GM23338 (cell line): ENCODE measurements at regions not wholly inside any gene's neighbourhood (a gene's known extent, or its start where the extent isn't known, plus 50 kb on each side); places are given as distances from the start of the nearest gene placed in this dataset.

Experiments
- ATAC-seq: fragments of 200-7000 bp; cut with Tn5 transposase; 3 replicates; pipeline ENCODE4 v1.9.1; 2020
- DNase-seq: peaks from one replicate; pipeline ENCODE4 v3.0.0-alpha.2; 2015; ENCODE audit warnings: low spot score
- H2AFZ ChIP-seq: fragments of 200-600 bp; sonication (generic); 2 replicates; pipeline ENCODE4 v1.8.0; 2016; ENCODE audit warnings: antibody characterized with exemption, mild to moderate bottlenecking, moderate library complexity
- H3F3A ChIP-seq: fragments of 200-600 bp; sonication (generic); replicated peaks from 2 replicates; pipeline ENCODE4 v1.8.0; 2017; ENCODE audit warnings: antibody characterized with exemption, mixed run types, low read depth
- H3K27ac ChIP-seq: fragments of 200-600 bp; sonication (generic); 2 replicates; pipeline ENCODE4 v1.6.1; 2016; ENCODE audit warnings: low read depth
- H3K27me3 ChIP-seq: fragments of 200-600 bp; sonication (generic); 2 replicates; pipeline ENCODE4 v1.8.0; 2016; ENCODE audit warnings: mild to moderate bottlenecking, mixed run types, moderate library complexity; ENCODE audit not compliant: insufficient read depth
- H3K36me3 ChIP-seq: fragments of 200-600 bp; sonication (generic); 2 replicates; pipeline ENCODE4 v1.8.0; 2016; ENCODE audit warnings: mild to moderate bottlenecking; ENCODE audit not compliant: insufficient read depth
- H3K4me1 ChIP-seq: fragments of 200-600 bp; sonication (generic); 2 replicates; pipeline ENCODE4 v1.8.0; 2016; ENCODE audit warnings: mild to moderate bottlenecking, moderate library complexity; ENCODE audit not compliant: insufficient read depth
- H3K4me2 ChIP-seq: fragments of 200-600 bp; sonication (generic); 2 replicates; pipeline ENCODE4 v1.7.1; 2017; ENCODE audit warnings: mixed run types
- H3K4me3 ChIP-seq: fragments of 200-600 bp; sonication (generic); 2 replicates; pipeline ENCODE4 v1.6.1; 2016; ENCODE audit warnings: mixed run types
- H3K79me2 ChIP-seq: fragments of 200-600 bp; sonication (generic); replicated peaks from 2 replicates; pipeline ENCODE4 v1.8.0; 2017; ENCODE audit warnings: mild to moderate bottlenecking; ENCODE audit not compliant: insufficient read depth
- H3K9me2 ChIP-seq: fragments of 200-600 bp; sonication (generic); 2 replicates; pipeline ENCODE4 v1.8.0; 2017; ENCODE audit not compliant: insufficient read depth
- H4K20me1 ChIP-seq: fragments of 200-600 bp; sonication (generic); replicated peaks from 2 replicates; pipeline ENCODE4 v1.8.0; 2017; ENCODE audit warnings: mild to moderate bottlenecking; ENCODE audit not compliant: insufficient read depth
- H3K27ac Mint-ChIP-seq: 2 replicates; pipeline ENCODE4 v1.8.0; 2020; ENCODE audit warnings: inconsistent platforms, mild to moderate bottlenecking, moderate library complexity, mixed read lengths
- H3K27me3 Mint-ChIP-seq: 3 replicates; pipeline ENCODE4 v1.8.0; 2022; ENCODE audit warnings: low read depth, mild to moderate bottlenecking, moderate library complexity, mixed read lengths, inconsistent platforms; ENCODE audit not compliant: insufficient read depth, poor library complexity
- H3K36me3 Mint-ChIP-seq: 3 replicates; pipeline ENCODE4 v1.8.0; 2021; ENCODE audit warnings: low read depth, mild to moderate bottlenecking, inconsistent platforms, moderate library complexity, mixed read lengths
- H3K4me1 Mint-ChIP-seq: 3 replicates; pipeline ENCODE4 v1.8.0; 2020; ENCODE audit warnings: mild to moderate bottlenecking, inconsistent platforms, mixed read lengths
- H3K4me3 Mint-ChIP-seq: 3 replicates; pipeline ENCODE4 v1.8.0; 2021; ENCODE audit warnings: moderate library complexity, mild to moderate bottlenecking, inconsistent platforms, mixed read lengths
- H3K9me3 Mint-ChIP-seq: 3 replicates; pipeline ENCODE4 v1.8.0; 2020; ENCODE audit warnings: moderate library complexity, mild to moderate bottlenecking, inconsistent platforms, mixed read lengths
- CREB1 ChIP-seq: fragments of 250-450 bp; sonication (Bioruptor Pico); IDR thresholded peaks from 2 replicates; pipeline ENCODE4 v1.5.0; 2020; ENCODE audit warnings: low read depth, mild to moderate bottlenecking, moderate library complexity
- EZH2 ChIP-seq: fragments of 200-600 bp; sonication (generic); IDR thresholded peaks from one replicate; pipeline ENCODE4 v1.8.0; 2017; ENCODE audit warnings: antibody characterized with exemption, mild to moderate bottlenecking, low read depth; ENCODE audit not compliant: unreplicated experiment
- NANOG ChIP-seq: IDR thresholded peaks from 2 replicates; pipeline ENCODE4 v1.6.1; 2016; ENCODE audit warnings: antibody characterized with exemption, borderline replicate concordance
- POLR2AphosphoS5 ChIP-seq: IDR thresholded peaks from 2 replicates; pipeline ENCODE4 v1.6.1; 2016; ENCODE audit warnings: antibody characterized with exemption, low read depth
- ZNF114 ChIP-seq: fragments of 250-450 bp; sonication (Bioruptor Pico); IDR thresholded peaks from 2 replicates; pipeline ENCODE4 v1.5.0; 2020; ENCODE audit warnings: mild to moderate bottlenecking, moderate library complexity
- TF ChIP-seq, protein P1 (sequence below), 2 experiments: fragments of 200-600 bp in 1 of 2; sonication (generic) in 1 of 2; conservative IDR thresholded peaks; 2 replicates each; pipeline versions ENCODE4 v1.5.1 to v1.6.1; 2016 to 2017; ENCODE audit warnings: antibody characterized with exemption in 2 of 2, low read depth in 2 of 2, mild to moderate bottlenecking in 2 of 2, moderate library complexity in 1 of 2
- TF ChIP-seq, protein P2 (sequence below): fragments of 250-450 bp; sonication (Bioruptor Pico); IDR thresholded peaks from 2 replicates; pipeline ENCODE4 v1.5.0; 2020; ENCODE audit warnings: mild to moderate bottlenecking, moderate library complexity
- TF ChIP-seq, protein P3 (sequence below): IDR thresholded peaks from 2 replicates; pipeline ENCODE4 v1.6.1; 2016; ENCODE audit warnings: antibody characterized with exemption
- TF ChIP-seq, protein P4 (sequence below): IDR thresholded peaks from one replicate; pipeline ENCODE4 v1.6.1; 2018; ENCODE audit warnings: antibody characterized with exemption; ENCODE audit not compliant: unreplicated experiment

DNA sequence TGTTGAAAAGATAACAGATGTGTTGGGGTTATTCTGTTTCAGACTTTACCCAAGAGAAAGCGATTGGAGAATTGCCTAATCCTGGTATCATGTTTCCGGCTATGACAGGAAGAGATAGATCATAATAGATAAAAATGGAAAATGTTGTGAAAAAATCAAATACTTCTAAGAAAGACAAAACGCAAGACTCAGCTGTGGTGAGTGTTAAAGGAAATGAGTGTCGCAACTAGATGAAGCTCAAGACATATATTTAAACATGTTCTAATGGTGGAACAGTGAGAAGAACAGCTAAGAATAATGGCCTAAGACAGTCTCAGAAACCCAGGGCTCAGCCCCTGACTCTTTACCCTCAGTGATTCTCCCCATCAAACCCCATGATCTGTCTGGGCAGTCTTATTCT, 426.7 kb upstream of the RUNX1 start:
- DNase-seq (no peak), ATAC-seq (no peak)
- no peaks in the 10 kb centered on the region for H3F3A ChIP-seq
- H4K20me1 ChIP-seq = no peaks in the 10 kb centered on the region
- peaks cover 41% of the 10 kb centered on the region for H3K4me1 Mint-ChIP-seq
- peaks cover 26% of the 10 kb centered on the region for H3K4me1 ChIP-seq
- H3K9me2 ChIP-seq = no peaks in the 10 kb centered on the region
- no peak overlapping the region for H2AFZ ChIP-seq
- H3K79me2 ChIP-seq = no peaks in the 10 kb centered on the region
- no peak for TF ChIP-seq POLR2AphosphoS5
- no peak for TF ChIP-seq EZH2
- TF ChIP-seq NANOG = no peak
- TF ChIP-seq, protein P1, sequence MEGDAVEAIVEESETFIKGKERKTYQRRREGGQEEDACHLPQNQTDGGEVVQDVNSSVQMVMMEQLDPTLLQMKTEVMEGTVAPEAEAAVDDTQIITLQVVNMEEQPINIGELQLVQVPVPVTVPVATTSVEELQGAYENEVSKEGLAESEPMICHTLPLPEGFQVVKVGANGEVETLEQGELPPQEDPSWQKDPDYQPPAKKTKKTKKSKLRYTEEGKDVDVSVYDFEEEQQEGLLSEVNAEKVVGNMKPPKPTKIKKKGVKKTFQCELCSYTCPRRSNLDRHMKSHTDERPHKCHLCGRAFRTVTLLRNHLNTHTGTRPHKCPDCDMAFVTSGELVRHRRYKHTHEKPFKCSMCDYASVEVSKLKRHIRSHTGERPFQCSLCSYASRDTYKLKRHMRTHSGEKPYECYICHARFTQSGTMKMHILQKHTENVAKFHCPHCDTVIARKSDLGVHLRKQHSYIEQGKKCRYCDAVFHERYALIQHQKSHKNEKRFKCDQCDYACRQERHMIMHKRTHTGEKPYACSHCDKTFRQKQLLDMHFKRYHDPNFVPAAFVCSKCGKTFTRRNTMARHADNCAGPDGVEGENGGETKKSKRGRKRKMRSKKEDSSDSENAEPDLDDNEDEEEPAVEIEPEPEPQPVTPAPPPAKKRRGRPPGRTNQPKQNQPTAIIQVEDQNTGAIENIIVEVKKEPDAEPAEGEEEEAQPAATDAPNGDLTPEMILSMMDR (conservative IDR thresholded peaks at IDR 0.05; ENCODE audit: low read depth in 2 of 2) = no peak
- no peak for TF ChIP-seq ZNF114
- TF ChIP-seq CREB1 (CRISPR knock-in tag) = no peak
- TF ChIP-seq, protein P2, sequence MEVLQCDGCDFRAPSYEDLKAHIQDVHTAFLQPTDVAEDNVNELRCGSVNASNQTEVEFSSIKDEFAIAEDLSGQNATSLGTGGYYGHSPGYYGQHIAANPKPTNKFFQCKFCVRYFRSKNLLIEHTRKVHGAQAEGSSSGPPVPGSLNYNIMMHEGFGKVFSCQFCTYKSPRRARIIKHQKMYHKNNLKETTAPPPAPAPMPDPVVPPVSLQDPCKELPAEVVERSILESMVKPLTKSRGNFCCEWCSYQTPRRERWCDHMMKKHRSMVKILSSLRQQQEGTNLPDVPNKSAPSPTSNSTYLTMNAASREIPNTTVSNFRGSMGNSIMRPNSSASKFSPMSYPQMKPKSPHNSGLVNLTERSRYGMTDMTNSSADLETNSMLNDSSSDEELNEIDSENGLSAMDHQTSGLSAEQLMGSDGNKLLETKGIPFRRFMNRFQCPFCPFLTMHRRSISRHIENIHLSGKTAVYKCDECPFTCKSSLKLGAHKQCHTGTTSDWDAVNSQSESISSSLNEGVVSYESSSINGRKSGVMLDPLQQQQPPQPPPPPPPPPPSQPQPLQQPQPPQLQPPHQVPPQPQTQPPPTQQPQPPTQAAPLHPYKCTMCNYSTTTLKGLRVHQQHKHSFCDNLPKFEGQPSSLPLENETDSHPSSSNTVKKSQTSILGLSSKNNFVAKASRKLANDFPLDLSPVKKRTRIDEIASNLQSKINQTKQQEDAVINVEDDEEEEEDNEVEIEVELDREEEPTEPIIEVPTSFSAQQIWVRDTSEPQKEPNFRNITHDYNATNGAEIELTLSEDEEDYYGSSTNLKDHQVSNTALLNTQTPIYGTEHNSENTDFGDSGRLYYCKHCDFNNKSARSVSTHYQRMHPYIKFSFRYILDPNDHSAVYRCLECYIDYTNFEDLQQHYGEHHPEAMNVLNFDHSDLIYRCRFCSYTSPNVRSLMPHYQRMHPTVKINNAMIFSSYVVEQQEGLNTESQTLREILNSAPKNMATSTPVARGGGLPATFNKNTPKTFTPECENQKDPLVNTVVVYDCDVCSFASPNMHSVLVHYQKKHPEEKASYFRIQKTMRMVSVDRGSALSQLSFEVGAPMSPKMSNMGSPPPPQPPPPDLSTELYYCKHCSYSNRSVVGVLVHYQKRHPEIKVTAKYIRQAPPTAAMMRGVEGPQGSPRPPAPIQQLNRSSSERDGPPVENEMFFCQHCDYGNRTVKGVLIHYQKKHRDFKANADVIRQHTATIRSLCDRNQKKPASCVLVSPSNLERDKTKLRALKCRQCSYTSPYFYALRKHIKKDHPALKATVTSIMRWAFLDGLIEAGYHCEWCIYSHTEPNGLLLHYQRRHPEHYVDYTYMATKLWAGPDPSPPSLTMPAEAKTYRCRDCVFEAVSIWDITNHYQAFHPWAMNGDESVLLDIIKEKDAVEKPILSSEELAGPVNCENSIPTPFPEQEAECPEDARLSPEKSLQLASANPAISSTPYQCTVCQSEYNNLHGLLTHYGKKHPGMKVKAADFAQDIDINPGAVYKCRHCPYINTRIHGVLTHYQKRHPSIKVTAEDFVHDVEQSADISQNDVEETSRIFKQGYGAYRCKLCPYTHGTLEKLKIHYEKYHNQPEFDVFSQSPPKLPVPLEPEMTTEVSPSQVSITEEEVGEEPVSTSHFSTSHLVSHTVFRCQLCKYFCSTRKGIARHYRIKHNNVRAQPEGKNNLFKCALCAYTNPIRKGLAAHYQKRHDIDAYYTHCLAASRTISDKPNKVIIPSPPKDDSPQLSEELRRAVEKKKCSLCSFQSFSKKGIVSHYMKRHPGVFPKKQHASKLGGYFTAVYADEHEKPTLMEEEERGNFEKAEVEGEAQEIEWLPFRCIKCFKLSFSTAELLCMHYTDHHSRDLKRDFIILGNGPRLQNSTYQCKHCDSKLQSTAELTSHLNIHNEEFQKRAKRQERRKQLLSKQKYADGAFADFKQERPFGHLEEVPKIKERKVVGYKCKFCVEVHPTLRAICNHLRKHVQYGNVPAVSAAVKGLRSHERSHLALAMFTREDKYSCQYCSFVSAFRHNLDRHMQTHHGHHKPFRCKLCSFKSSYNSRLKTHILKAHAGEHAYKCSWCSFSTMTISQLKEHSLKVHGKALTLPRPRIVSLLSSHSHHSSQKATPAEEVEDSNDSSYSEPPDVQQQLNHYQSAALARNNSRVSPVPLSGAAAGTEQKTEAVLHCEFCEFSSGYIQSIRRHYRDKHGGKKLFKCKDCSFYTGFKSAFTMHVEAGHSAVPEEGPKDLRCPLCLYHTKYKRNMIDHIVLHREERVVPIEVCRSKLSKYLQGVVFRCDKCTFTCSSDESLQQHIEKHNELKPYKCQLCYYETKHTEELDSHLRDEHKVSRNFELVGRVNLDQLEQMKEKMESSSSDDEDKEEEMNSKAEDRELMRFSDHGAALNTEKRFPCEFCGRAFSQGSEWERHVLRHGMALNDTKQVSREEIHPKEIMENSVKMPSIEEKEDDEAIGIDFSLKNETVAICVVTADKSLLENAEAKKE (CRISPR knock-in tag) = no peak
- TF ChIP-seq, protein P3, sequence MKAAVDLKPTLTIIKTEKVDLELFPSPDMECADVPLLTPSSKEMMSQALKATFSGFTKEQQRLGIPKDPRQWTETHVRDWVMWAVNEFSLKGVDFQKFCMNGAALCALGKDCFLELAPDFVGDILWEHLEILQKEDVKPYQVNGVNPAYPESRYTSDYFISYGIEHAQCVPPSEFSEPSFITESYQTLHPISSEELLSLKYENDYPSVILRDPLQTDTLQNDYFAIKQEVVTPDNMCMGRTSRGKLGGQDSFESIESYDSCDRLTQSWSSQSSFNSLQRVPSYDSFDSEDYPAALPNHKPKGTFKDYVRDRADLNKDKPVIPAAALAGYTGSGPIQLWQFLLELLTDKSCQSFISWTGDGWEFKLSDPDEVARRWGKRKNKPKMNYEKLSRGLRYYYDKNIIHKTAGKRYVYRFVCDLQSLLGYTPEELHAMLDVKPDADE = no peak
- TF ChIP-seq, protein P4, sequence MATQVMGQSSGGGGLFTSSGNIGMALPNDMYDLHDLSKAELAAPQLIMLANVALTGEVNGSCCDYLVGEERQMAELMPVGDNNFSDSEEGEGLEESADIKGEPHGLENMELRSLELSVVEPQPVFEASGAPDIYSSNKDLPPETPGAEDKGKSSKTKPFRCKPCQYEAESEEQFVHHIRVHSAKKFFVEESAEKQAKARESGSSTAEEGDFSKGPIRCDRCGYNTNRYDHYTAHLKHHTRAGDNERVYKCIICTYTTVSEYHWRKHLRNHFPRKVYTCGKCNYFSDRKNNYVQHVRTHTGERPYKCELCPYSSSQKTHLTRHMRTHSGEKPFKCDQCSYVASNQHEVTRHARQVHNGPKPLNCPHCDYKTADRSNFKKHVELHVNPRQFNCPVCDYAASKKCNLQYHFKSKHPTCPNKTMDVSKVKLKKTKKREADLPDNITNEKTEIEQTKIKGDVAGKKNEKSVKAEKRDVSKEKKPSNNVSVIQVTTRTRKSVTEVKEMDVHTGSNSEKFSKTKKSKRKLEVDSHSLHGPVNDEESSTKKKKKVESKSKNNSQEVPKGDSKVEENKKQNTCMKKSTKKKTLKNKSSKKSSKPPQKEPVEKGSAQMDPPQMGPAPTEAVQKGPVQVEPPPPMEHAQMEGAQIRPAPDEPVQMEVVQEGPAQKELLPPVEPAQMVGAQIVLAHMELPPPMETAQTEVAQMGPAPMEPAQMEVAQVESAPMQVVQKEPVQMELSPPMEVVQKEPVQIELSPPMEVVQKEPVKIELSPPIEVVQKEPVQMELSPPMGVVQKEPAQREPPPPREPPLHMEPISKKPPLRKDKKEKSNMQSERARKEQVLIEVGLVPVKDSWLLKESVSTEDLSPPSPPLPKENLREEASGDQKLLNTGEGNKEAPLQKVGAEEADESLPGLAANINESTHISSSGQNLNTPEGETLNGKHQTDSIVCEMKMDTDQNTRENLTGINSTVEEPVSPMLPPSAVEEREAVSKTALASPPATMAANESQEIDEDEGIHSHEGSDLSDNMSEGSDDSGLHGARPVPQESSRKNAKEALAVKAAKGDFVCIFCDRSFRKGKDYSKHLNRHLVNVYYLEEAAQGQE = no peak
- no peak overlapping the region for H3K27ac ChIP-seq
- H3K27me3 ChIP-seq = no peaks in the 10 kb centered on the region
- peaks cover 6% of the 10 kb centered on the region; the same call in 1 of the 2 replicates for H3K36me3 ChIP-seq
- H3K9me3 Mint-ChIP-seq = peaks cover 18% of the 10 kb centered on the region
- peaks cover 15% of the 10 kb centered on the region for H3K36me3 Mint-ChIP-seq
- no peak overlapping the region for H3K27ac Mint-ChIP-seq
- H3K4me3 Mint-ChIP-seq = no peak overlapping the region
- H3K4me2 ChIP-seq = no peak overlapping the region
- no peak overlapping the region for H3K4me3 ChIP-seq
- H3K27me3 Mint-ChIP-seq = peaks cover 1% of the 10 kb centered on the region
